ENCODE measurements at regions not wholly inside any gene's neighbourhood (a gene's known extent, or its start where the extent isn't known, plus 50 kb on each side); places are given as distances from the start of the nearest gene placed in this dataset.
"Not testable (repeated sequence)": the region's sequence is repeated elsewhere in the genome, so short reads cannot be mapped to it uniquely, and the experiment has no call there.

DNA sequence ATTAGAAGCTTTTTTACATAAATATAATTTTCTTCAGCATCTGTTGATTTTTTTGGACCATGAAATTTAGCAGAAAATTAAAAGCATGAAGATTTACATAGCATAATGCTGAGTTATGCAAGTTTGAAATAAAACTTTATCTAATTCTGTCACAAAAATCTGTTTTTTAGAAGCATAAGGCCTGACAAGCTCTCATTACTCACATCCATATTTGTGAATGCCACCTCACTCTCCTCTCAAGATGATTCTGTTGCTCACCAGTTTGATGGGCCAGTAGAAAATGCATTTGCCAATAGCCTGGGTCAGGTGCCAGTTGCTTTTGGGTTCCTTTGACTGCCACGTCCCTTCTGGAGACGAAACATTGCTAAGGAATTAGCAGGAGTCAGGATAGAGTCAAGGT lies 181.5 kb upstream of the ATP2B1 start:
- DNase-seq (ENCODE audit: low spot score): no peak

DNA sequence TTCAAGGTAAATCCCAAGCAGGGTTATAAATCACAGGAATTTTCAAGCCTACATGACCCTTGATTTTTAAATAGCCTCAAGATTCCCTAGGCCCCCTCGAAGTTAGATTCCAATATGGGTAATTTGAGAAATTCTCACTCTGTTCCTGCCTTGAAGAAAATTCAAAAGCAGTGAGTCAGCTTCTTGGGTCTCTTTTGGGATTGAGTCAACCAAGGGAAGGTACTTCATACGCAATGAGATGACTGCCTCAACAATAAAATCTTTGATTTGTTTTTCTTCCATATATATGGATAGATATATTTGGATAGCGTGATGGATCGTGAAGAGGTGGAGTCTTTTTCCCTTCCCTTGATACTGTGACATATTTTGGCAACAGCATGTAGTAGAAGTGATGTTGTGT lies 180.4 kb upstream of the ATP2B1 start:
- DNase-seq (ENCODE audit: low spot score): no peak

- no peak for DNase-seq (ENCODE audit: low spot score)
Measured at GRCh38 chr12:89884952-89885351, 176.3 kb upstream of the ATP2B1 start.

DNA sequence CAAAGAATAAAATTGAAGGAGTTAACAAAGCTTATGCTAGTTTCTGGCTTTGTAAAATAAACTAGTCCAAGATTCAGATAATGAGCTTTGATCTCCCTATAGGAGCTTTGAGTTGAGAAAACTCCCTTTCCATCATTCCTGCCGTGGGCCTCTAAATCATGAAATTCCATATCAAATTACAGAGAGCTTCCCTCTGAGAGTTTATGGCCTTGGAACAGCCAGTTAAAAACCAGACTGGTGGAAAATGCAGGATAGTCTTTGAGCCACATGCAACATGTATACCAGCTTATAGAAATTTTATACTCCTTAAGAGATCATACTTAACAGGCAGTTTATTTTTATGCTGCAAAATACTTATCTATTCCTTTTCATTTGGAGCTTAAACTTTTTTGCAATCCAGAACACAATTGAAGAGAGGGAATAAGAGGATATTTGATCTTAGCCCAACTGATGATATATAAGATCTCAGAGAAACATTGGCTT lies 175.8 kb upstream of the ATP2B1 start:
- no peak for DNase-seq (ENCODE audit: low spot score)

DNA sequence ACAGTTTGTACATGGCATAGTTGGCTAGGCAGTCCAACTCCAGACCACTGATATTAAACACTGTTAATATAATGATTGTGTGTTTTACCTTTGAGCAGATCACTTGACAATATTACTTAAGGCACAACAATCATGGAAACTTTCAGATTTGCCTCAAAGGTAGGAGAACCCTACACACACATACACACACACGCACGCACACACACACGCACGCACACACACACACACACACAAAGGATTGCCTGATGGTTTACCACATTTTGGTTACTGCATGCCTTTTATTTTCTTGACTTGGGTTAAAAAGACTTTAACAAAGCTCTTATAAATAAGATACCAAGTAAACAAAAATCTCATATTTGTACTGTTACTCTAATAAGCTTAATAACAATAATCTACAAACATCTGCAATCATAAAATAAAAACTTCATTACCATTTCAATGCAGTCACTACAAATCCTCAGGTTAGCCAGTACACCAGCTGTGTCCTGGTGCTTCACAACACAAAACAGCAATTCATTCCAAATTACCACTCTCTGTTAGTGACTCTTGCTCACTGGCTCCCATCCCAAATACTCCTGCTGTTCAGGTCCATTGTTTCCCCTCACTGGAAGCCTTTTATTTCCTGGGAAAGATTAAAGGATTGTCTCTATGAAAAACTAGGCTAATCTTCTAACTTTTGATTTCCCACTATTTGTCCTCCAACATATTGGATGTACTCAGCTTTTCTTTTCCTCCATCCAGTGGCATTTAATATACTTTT lies 175.2 kb upstream of the ATP2B1 start:
- DNase-seq (ENCODE audit: low spot score): no peak

GRCh38 chr12:89882792-89883191 lies 174.2 kb upstream of the ATP2B1 start:
- no peak for DNase-seq (ENCODE audit: low spot score)

GRCh38 chr12:89882050-89882449 lies 173.4 kb upstream of the ATP2B1 start:
- no peak for DNase-seq (ENCODE audit: low spot score)

GRCh38 chr12:89880690-89881350 lies 172.2 kb upstream of the ATP2B1 start:
- DNase-seq (ENCODE audit: low spot score): no peak

DNA sequence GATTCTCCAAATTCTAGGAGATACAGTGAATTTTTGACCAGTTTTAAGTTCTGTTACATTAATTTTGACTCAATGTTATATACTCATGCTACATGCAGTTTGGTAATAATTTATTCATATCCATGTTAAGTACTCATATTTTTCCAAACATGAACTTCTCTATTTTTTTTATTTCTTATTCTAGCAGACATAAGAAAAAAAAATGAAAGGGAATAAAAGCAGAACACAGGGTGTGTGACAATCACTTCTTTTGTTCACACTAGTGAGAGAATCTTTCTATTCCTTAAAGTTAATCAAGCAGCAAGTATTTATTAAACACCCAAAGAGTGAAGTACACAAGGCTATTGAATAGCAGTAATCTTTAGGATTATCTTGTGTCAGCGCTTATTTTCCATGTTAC lies 171.1 kb upstream of the ATP2B1 start:
- DNase-seq (ENCODE audit: low spot score): no peak

DNA sequence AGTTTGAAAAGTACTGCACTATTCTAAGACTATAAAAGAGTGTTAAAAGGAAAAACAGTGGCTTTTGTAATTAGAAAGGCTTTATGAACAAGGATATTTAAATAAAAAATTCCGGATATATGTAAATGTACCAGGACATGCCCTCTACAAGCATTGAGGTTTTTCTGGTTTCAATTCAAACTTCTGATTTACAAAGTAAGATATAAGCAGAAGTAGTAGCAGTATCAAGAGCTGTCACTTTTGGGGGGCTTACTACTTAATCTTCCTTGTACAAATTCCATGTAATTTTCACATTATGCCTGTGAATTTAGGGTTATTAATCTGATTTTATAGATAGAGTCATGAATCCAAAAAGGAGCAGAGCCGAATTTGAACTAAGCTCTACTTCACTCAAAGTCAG lies 170.3 kb upstream of the ATP2B1 start:
- no peak for DNase-seq (ENCODE audit: low spot score)

- DNase-seq (ENCODE audit: low spot score): no peak
Measured at GRCh38 chr12:89878327-89878726, 169.7 kb upstream of the ATP2B1 start.

GRCh38 chr12:89877671-89878070 lies 169.0 kb upstream of the ATP2B1 start:
- DNase-seq (ENCODE audit: low spot score): no peak

GRCh38 chr12:89877136-89877535 lies 168.5 kb upstream of the ATP2B1 start:
- DNase-seq (ENCODE audit: low spot score): no peak

DNA sequence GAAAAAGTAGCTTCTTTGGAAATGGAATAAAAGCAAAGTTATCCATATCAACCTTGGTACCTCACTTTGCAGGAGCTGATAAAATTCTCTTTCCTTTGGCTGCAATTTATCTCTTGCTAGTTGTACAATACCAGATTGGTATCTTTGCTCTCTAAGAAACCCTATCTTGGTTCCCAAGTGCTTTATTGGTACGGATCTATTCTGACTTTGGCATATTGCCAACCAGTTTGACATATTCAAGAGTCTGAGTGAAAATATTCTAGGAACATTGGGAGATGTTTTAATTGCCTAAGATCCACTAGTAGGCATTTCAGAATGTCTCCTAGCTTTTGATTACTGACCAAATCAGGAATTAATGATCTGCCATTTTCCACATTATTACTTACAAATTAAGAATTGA lies 167.2 kb upstream of the ATP2B1 start:
- no peak for DNase-seq (ENCODE audit: low spot score)

DNA sequence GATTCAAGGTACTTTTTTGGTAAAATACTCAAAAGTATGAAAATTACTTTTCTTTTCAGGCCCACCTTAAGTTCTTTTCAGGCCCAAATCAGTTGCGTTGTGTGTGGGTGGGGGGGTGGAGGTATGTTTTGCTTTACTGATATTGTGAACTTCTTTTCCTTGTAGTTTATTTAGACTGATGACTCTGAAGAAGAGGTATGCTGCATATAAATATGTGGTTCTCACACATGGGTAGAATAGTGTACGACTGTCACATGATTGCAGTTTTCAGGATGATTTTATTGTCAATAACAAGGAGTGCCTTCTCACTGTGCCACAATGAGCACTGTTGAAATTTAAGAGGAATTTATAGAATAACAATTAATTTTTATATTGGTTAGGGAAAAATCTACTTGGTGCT lies 166.6 kb upstream of the ATP2B1 start:
- no peak for DNase-seq (ENCODE audit: low spot score)

- no peak for DNase-seq (ENCODE audit: low spot score)
Measured at GRCh38 chr12:89874146-89874545, 165.5 kb upstream of the ATP2B1 start.

DNA sequence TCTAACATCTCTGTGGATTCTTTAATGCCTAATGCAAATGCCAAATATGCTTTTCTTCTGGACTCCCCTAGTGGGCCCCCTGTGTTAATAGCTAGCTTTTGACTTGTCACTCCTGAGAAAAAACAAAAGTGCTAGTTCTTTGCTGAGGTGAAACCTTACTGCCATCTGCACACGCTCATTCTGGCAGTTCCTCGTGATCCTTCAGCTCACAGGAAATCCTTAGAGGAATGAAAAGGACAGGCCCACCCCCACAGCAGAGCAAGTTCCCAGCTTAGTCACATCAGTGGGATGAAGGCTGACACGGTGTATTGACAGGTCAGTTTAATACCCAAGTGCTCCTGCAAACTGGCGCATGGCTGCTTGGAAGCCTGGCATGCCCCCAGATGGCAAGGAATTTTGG lies 165.1 kb upstream of the ATP2B1 start:
- no peak for DNase-seq (ENCODE audit: low spot score)

DNA sequence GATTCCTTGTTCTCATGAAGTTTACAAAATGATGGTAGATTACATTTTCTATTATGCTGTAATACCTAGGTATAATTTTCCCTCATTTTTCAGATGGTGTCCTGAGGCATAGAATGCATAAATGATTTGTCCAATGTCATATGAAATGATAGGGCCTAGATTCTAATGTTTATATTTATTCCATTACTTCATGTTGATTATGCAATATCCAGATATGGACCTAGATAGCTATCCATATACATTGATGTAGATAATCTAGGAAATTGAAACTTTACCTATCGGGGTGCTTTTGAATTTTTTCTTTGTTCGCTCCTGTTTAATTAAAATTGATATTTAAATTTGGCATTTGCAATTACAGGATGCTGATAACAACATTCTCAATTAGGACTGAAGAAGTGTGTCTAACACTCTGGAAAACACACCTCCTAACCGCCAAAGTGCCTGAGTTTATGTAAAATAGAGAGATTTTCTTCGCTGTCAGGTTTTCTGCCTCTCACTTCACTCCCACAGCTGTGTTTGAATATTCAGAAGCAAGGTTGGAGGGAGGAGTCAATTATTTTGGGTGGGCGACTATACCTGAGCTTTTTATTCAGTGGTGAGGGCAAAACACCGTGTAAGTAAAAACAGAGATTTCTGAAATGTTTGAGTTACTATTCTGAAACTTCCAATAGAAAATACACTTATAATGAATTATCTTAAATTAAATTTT lies 164.4 kb upstream of the ATP2B1 start:
- no peak for DNase-seq (ENCODE audit: low spot score)

DNA sequence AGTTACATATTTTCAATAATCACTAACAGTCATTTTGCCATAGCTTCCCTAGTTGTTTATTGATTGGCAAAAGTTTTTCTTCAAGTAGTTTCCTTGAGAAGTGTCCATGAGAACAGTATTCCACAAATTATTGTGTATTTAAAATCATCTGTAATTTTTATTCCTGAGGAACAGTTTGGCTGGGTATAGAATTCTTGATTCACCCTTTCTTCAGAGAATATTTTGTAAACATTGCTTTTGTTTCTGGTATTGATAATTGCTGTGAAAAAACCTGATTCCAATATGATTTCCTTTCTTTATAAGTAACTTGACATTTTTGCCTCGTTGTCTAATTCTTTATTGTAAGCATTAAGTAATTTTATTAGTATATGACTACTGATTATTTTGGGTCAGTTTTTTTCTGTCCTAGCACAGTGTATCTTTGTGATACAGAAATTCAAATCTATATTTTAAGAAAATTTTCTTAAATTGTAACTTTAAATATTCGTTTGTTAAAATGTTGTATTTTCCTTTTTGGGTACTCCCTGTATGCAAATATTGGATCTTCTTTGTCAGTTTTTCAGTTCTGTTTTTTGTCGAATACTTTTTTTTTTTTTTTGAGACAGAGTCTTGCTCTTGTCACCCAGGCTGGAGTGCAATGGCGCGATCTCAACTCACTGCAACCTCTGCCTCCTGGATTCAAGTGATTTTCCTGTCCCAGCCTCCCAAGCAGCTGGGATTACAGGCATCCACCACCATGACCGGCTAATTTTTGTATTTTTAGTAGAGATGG lies 162.0 kb upstream of the ATP2B1 start:
- DNase-seq (ENCODE audit: low spot score): no peak

DNA sequence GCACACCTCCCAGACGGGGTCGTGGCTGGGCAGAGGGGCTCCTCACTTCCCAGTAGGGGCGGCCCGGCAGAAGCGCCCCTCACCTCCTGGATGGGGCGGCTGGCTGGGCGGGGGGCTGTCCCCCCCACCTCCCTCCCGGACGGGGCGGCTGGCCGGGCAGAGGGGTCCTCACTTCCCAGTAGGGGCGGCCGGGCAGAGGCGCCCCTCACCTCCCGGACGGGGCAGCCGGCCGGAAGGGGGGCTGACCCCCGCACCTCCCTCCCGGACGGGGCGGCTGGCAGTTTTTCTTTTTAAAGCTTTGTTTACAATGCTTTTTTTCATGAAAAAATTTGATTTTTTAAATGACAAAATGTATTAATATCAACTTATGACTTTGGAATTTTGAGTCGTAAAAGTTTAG lies 159.0 kb upstream of the ATP2B1 start:
- DNase-seq (ENCODE audit: low spot score): not testable (repeated sequence)

GRCh38 chr12:89864411-89864810 lies 155.8 kb upstream of the ATP2B1 start:
- DNase-seq (ENCODE audit: low spot score): no peak

GRCh38 chr12:89863968-89864367 lies 155.3 kb upstream of the ATP2B1 start:
- DNase-seq (ENCODE audit: low spot score): no peak
